ENCODE measurements at regions not wholly inside any gene's neighbourhood (a gene's known extent, or its start where the extent isn't known, plus 50 kb on each side); places are given as distances from the start of the nearest gene placed in this dataset.

- no peak for DNase-seq (ENCODE audit: low read depth)
- H3K4me3 ChIP-seq (ENCODE audit: control insufficient read depth, low read depth, low read length): no peak overlapping the region
- no peak for TF ChIP-seq CTCF (IDR thresholded peaks at IDR 0.05; ENCODE audit: control insufficient read depth, insufficient read depth, low read depth, low read length, missing control alignments)
Measured at GRCh38 chr3:147311716-147312115, 94.6 kb downstream of the ZIC4 start.

- no peak for TF ChIP-seq CTCF (IDR thresholded peaks at IDR 0.05; ENCODE audit: control insufficient read depth, insufficient read depth, low read depth, low read length, missing control alignments)
- peak; percentile 5 for DNase-seq (ENCODE audit: low read depth)
- H3K4me3 ChIP-seq (ENCODE audit: control insufficient read depth, low read depth, low read length): no peak overlapping the region
Measured at GRCh38 chr3:147305533-147306250, 100.7 kb downstream of the ZIC4 start.

GRCh38 chr3:147304756-147305155 lies 101.6 kb downstream of the ZIC4 start:
- no peak for TF ChIP-seq CTCF (IDR thresholded peaks at IDR 0.05; ENCODE audit: control insufficient read depth, insufficient read depth, low read depth, low read length, missing control alignments)
- DNase-seq (ENCODE audit: low read depth): no peak
- no peak overlapping the region for H3K4me3 ChIP-seq (ENCODE audit: control insufficient read depth, low read depth, low read length)

- no peak overlapping the region for H3K4me3 ChIP-seq (ENCODE audit: control insufficient read depth, low read depth, low read length)
- no peak for TF ChIP-seq CTCF (IDR thresholded peaks at IDR 0.05; ENCODE audit: control insufficient read depth, insufficient read depth, low read depth, low read length, missing control alignments)
- DNase-seq (ENCODE audit: low read depth): no peak
Measured at GRCh38 chr3:147301781-147302180, 104.6 kb downstream of the ZIC4 start.

GRCh38 chr3:147299656-147300055 lies 106.7 kb downstream of the ZIC4 start:
- H3K4me3 ChIP-seq (ENCODE audit: control insufficient read depth, low read depth, low read length): no peak overlapping the region
- DNase-seq (ENCODE audit: low read depth): peak; percentile 14
- TF ChIP-seq CTCF (IDR thresholded peaks at IDR 0.05; ENCODE audit: control insufficient read depth, insufficient read depth, low read depth, low read length, missing control alignments): no peak

DNA sequence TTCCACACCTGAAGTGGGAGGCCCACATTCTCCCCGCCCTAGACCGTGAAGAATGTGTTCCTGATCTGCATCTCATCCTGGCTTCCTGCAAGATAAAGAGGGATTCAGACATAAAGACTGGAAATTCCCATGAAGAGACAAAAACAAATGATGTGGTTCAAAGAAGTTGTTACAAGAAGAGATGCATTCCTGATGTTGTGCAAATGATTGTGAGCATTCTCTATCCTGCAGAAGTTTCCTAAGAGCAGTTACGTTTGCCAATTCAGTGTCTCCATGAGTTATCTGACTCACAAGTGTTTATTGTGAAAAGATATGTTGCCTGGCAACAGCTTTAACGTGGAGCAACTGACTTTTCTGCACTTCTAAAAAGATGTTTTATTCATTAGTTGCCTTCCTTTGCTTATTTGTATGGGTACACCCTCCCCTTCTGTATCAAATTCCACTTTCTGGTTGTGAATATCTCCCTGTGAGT lies 107.8 kb downstream of the ZIC4 start:
- TF ChIP-seq CTCF (IDR thresholded peaks at IDR 0.05; ENCODE audit: control insufficient read depth, insufficient read depth, low read depth, low read length, missing control alignments): no peak
- H3K4me3 ChIP-seq (ENCODE audit: control insufficient read depth, low read depth, low read length): no peak overlapping the region
- peak; percentile 97 for DNase-seq (ENCODE audit: low read depth)
